Pancreas (tissue), 10 donors: ENCODE measurements at regions not wholly inside any gene's neighbourhood (a gene's known extent, or its start where the extent isn't known, plus 50 kb on each side); places are given as distances from the start of the nearest gene placed in this dataset.

Source experiments
- ATAC-seq, 4 donors: fragments of 200-7000 bp; cut with Tn5 transposase; one replicate each; pipeline versions ENCODE4 v1.8.0 to v1.9.1; 2020; ENCODE audit warnings: mild to moderate bottlenecking in 4 of 4, moderate library complexity in 4 of 4
- DNase-seq, 6 donors: peaks; one replicate each; pipeline ENCODE4 v3.0.0-alpha.2; 2020
- FAIRE-seq: peaks from 2 replicates; lab custom pipeline; 2012; peaks lifted over from hg19 to GRCh38; lab: Jason Lieb, UNC
- H3K27ac ChIP-seq, 4 donors: fragments of 200-600 bp; sonication (generic); 1 replicate in 3 of 4; 2 replicates in 1 of 4; pipeline versions ENCODE4 v1.5.0 to v1.8.0; 2020
- H3K27me3 ChIP-seq, 4 donors: fragments of 200-600 bp; one replicate each; pipeline ENCODE4 v1.8.0; 2021
- H3K36me3 ChIP-seq, 3 donors: fragments of 200-600 bp; sonication (generic) in 1 of 3; one replicate each; pipeline versions ENCODE4 v1.5.0 to v1.8.0; 2020 to 2021
- H3K4me1 ChIP-seq, 3 donors: fragments of 200-600 bp; one replicate each; pipeline ENCODE4 v1.8.0; 2021
- H3K4me3 ChIP-seq, 4 donors: fragments of 200-600 bp; sonication (generic) in 2 of 4; one replicate each; pipeline versions ENCODE4 v1.5.0 to v1.8.0; 2020 to 2021
- H3K9me3 ChIP-seq, 4 donors: fragments of 200-600 bp; one replicate each; pipeline ENCODE4 v1.8.0; 2021
- WGBS, 2 donors: extraction: QIAGEN DNeasy Blood & Tissue Kit; methylation state at CpG; one replicate each; pipeline ENCODE4 v1.1.7; 2013; 5-methylcytosine and 5-hydroxymethylcytosine counted together
- intact Hi-C, 3 donors: fragments of 100-400 bp; cut with DNase I; formaldehyde crosslinking; loops; one replicate each; pipeline versions ENCODE4 v1.11.1 to v1.14.2; 2022
- TF ChIP-seq, protein P1 (sequence below), 4 donors: fragments of 200-600 bp; sonication (generic) in 3 of 4; IDR thresholded peaks; one replicate each; pipeline versions ENCODE4 v1.5.0 to v1.8.0; 2021; ENCODE audit warnings: antibody characterized with exemption in 4 of 4
- donor health status: healthy with polysubstance abuse.
- donor health status: DM: no; HTN: no; CAD: no; lungs with moderate emphysema.
- donor health status: DM: no; HTN: no; CAD: no.
- donor health status: control.
- donor health status: control.
- donor health status: Bipolar disorder and iron deficiency.
- donor health status: DM: yes; HTN: yes; CAD: no.
- donor health status: DM: no; HTN: no; CAD: no.
- donor health status: DM: no; HTN: no; CAD: no.
- donor health status: DM: yes; HTN: yes; CAD: no.

DNA sequence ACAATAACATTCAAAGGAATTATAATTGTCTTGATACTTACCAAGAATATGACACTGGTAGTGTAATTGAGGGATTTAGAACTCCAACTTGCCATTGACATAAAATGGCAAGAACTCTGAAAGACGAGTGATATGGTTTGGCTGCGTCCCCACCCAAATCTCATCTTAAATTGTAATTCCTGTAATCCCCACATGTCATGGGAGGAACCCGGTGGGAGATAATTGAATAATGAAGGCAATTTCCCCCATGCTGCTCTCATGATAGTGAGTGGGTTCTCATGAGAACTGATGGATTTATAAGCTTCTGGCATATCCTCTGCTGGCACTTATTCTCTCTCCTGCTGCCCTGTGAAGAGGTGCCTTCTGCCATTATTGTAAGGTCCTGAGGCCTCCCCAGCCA is 1536.4 kb downstream of the TECRL start:
- TF ChIP-seq, protein P1, sequence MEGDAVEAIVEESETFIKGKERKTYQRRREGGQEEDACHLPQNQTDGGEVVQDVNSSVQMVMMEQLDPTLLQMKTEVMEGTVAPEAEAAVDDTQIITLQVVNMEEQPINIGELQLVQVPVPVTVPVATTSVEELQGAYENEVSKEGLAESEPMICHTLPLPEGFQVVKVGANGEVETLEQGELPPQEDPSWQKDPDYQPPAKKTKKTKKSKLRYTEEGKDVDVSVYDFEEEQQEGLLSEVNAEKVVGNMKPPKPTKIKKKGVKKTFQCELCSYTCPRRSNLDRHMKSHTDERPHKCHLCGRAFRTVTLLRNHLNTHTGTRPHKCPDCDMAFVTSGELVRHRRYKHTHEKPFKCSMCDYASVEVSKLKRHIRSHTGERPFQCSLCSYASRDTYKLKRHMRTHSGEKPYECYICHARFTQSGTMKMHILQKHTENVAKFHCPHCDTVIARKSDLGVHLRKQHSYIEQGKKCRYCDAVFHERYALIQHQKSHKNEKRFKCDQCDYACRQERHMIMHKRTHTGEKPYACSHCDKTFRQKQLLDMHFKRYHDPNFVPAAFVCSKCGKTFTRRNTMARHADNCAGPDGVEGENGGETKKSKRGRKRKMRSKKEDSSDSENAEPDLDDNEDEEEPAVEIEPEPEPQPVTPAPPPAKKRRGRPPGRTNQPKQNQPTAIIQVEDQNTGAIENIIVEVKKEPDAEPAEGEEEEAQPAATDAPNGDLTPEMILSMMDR (IDR thresholded peaks at IDR 0.05) = no peak
- WGBS, 2 donors = 61 to 71% methylated on average over 3 of the region's 3 CpGs
- H3K9me3 ChIP-seq = no peaks in the 10 kb centered on the region
- H3K36me3 ChIP-seq = no peaks in the 10 kb centered on the region
- H3K4me3 ChIP-seq = no peak overlapping the region
- intact Hi-C loops = no loop called here
- H3K27me3 ChIP-seq = no peaks in the 10 kb centered on the region
- DNase-seq (no peak), ATAC-seq (no peak), FAIRE-seq (no peak)
- H3K4me1 ChIP-seq = no peaks in the 10 kb centered on the region
- no peak overlapping the region for H3K27ac ChIP-seq

- Histone ChIP-seq H3K36me3 (no peaks in the 10 kb centered on the region), H3K4me3 (no peak overlapping the region), H3K27me3 (no peaks in the 10 kb centered on the region), H3K4me1 (no peaks in the 10 kb centered on the region), H3K9me3 (no peaks in the 10 kb centered on the region), H3K27ac (no peak overlapping the region)
- FAIRE-seq (no peak), DNase-seq (no peak), ATAC-seq (no peak)
- 35 to 54% methylated on average over 1 of the region's 1 CpG for WGBS, 2 donors
- intact Hi-C loops = no loop called here
- TF ChIP-seq, protein P1 (IDR thresholded peaks at IDR 0.05) = no peak
These were observed 1538.2 kb downstream of the TECRL start for GRCh38 chr4:62871078-62871477.

- Histone ChIP-seq H3K4me3 (no peak overlapping the region), H3K27me3 (no peaks in the 10 kb centered on the region), H3K4me1 (no peaks in the 10 kb centered on the region), H3K27ac (no peak overlapping the region), H3K9me3 (no peaks in the 10 kb centered on the region), H3K36me3 (no peaks in the 10 kb centered on the region)
- no peak for DNase-seq
- WGBS, 2 donors = 47 to 48% methylated on average over 3 of the region's 3 CpGs
- ATAC-seq = no peak
- TF ChIP-seq, protein P1 (IDR thresholded peaks at IDR 0.05) = no peak
- intact Hi-C loops = no loop called here
- no peak for FAIRE-seq
These were observed 1538.8 kb downstream of the TECRL start for GRCh38 chr4:62870451-62870850.

GRCh38 chr4:62865261-62865660 is 1544.0 kb downstream of the TECRL start:
- Histone ChIP-seq H3K9me3 (no peaks in the 10 kb centered on the region), H3K27me3 (no peaks in the 10 kb centered on the region), H3K36me3 (no peaks in the 10 kb centered on the region), H3K4me3 (no peak overlapping the region), H3K4me1 (no peaks in the 10 kb centered on the region), H3K27ac (no peak overlapping the region)
- no peak for DNase-seq
- FAIRE-seq = no peak
- TF ChIP-seq, protein P1 (IDR thresholded peaks at IDR 0.05) = no peak
- ATAC-seq = no peak
- 79 to 87% methylated on average over 3 of the region's 3 CpGs for WGBS, 2 donors
- intact Hi-C loops = no loop called here

GRCh38 chr4:62849696-62850095 is 1559.6 kb downstream of the TECRL start:
- Histone ChIP-seq H3K36me3 (no peaks in the 10 kb centered on the region), H3K27me3 (no peaks in the 10 kb centered on the region), H3K4me3 (no peak overlapping the region), H3K27ac (no peak overlapping the region), H3K9me3 (no peaks in the 10 kb centered on the region), H3K4me1 (no peaks in the 10 kb centered on the region)
- TF ChIP-seq, protein P1 (IDR thresholded peaks at IDR 0.05) = no peak
- no peak for DNase-seq
- no peak for ATAC-seq
- WGBS, 2 donors = 38 to 48% methylated on average over 1 of the region's 1 CpG
- intact Hi-C loops = no loop called here
- FAIRE-seq = no peak
